NCI-H146 treated with DMSO at 0.1 percent for 48 hours (cell line): ENCODE measurements at regions not wholly inside any gene's neighbourhood (a gene's known extent, or its start where the extent isn't known, plus 50 kb on each side); places are given as distances from the start of the nearest gene placed in this dataset.
"Not testable (repeated sequence)": the region's sequence is repeated elsewhere in the genome, so short reads cannot be mapped to it uniquely, and the experiment has no call there.

Source experiments
- DNase-seq: peaks from one replicate; lab custom pipeline; 2025; ENCODE audit not compliant: unreplicated experiment; lab: John Stamatoyannopoulos, UW

DNA sequence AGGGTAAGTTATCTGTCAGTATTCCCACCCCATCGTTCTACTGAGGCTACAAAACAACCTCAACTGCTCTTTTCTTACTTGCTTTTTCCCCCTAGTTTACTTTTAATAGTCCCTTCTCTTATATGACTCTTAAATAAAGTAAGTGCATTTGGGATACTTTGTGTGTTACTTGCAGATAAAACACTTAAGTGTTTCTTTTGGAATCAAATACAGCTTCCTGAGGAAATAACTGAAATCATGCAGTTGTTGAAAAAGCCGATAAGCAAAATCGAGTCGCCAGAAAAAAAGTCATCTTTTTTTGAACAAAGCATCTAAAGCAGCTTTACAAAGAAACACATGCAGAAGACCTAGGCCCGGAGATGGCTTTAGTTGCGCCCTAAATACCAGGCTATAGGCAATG is 53.5 kb upstream of the EPB41L4A start:
- DNase-seq, result no peak

DNA sequence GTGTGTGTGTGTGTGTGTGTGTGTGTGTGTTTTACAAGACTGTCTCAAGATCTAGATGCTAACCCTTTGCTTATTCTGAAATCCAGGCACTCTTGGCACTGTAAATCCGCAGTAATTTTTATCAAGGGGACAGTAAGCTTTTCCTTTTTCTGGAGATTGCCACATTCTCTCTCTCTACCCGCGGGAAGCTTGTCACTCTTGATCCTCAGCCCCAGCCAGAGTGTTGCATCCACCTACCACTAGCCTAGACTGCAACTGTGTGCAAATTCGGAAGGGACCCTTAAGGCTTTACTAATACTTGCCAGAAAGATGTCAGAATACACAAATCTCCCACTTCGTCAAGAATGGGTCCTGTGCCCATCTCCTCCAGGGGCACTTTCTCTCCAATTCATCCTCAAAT is 54.9 kb upstream of the EPB41L4A start:
- DNase-seq, result no peak

DNA sequence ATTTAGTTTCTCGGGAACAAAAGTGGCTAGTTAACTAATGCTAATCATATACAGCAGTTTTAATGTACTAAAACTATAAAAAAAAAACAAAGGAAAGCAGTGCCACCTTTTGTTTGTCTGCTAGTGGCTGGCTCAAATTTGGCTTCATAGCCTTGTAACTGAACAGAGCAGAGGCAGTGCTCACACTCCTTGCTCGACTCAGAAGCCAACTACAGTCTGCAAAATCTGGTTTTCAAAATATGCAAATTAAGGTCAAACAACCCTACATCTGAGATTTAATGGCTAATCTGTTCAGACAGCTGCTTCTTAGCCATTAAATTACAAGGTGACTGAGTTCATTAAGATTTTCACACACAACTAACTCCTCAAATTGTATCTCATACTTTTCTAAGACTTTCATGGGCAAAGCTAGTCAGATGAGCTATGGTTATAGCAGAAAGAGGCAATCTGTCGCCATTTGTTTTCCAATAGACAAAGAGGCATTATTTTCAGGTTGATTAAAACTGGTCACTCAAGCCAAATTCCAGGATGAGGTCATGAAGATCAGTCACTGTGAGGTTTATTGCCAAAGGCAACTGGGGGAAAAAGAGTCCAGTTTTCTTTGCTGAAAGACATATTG is 56.8 kb upstream of the EPB41L4A start:
- no peak for DNase-seq

DNA sequence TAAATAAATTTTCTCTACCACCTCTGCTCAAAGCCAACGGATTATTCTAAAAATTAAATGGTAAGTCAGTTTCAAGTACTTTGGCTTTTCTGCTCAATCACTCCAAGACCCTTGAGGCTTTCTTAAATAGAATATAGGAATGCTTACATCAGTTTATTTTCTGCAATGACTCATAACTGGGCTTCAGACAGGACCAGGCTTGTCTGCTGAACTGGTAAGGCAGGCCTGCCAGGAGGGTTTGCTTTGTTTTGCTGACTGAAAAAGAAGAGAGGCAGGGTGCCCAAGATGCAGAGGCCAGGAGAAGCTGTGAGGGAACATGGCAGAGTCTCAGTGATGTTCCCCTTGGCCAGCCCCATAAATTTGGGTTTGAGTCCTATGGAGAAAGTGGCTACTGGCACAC is 60.3 kb upstream of the EPB41L4A start:
- no peak for DNase-seq

DNA sequence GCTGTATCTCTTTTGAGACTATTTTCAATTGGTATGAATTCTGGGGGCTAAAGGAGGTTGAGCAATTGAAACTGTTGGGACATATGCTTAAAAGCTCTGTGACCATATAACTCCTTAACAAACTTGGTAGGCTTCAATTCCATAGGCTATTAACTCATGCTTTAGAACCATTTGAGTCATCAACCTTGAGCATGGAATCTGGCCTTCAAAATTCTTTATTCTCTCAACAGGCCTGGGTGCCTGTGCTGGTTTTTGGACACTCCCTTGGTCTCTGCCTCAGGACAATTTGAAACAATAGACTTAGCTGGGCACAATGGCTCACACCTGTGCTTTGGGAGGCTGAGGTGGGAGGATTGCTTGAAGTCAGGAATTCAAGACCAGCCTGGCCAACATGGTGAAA is 61.4 kb upstream of the EPB41L4A start:
- no peak for DNase-seq

DNA sequence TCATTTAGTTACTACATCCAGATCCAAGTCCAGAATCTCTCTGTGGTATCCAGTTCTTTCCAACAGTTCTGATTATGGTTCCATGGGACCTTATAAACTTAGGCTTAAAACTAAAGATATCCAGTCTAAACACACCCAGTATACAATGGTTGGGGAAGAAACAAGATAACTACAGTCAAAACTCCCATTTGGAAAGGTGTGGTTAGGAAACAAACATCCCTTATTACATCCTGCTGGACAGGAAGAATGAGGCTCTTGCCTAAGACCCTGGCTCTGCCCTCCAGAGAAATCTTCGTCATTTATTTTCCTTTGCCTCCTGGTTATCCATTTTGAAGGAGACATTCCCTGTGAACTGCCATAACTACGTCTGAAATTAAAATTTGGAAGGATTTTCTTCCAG is 64.6 kb upstream of the EPB41L4A start:
- DNase-seq, result no peak

DNA sequence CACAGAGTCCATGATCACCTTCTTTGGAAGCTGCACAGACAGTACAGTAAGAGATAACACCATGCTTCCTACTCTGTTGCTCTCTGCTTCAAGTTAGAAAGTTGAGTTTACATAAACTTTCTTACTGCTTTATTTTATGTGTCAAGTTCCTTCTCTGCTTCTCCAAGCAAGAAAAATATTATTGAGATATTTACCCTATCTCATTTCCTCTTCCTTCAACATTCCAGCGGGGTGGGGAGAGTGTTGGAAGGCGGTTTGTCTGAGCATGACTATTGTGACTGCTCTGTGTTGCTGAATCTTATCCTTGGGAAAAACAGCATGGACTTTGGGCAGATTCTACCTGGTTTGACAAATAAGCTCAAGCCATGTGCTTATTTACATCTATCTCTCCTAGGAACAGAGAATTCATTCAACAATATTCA is 66.9 kb upstream of the EPB41L4A start:
- DNase-seq, result no peak

DNA sequence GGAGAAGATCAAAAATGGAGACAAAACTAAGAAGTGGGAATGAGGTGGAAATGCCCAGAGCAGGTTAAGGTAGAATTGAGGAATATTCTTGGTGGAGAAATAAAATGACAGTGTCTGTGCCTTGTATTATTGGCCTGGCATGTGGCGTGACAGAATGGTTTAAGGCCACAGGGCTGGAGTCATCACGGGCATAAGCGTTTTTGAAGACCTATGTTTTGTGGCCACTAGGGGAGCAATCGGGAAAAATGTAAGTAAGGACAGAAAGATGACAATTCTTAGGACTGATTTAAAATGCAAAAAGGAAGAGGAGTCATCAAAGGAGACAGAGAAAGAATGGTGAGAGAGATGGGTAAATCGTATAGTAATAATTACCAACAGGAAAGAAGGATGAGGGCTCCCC is 72.2 kb upstream of the EPB41L4A start:
- DNase-seq, result no peak

DNA sequence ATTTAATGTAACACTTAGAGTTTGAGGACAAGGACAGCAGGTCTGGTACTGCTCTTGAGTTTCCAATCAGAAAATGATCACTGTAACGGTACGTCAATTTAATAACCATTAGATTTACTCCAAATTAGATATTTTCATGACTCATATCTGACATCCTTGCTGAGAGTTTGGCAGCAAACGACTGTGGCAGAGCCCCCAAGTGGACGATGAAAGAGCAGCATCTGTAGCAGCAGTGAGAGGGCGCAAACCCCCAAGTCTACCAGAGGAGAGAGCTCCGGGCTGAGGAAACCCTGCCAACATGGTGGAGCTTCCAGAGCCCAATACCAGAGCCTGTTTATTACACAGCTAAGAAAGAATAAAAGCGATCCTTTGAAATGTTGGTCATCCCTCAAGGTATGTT is 73.2 kb upstream of the EPB41L4A start:
- no peak for DNase-seq

DNA sequence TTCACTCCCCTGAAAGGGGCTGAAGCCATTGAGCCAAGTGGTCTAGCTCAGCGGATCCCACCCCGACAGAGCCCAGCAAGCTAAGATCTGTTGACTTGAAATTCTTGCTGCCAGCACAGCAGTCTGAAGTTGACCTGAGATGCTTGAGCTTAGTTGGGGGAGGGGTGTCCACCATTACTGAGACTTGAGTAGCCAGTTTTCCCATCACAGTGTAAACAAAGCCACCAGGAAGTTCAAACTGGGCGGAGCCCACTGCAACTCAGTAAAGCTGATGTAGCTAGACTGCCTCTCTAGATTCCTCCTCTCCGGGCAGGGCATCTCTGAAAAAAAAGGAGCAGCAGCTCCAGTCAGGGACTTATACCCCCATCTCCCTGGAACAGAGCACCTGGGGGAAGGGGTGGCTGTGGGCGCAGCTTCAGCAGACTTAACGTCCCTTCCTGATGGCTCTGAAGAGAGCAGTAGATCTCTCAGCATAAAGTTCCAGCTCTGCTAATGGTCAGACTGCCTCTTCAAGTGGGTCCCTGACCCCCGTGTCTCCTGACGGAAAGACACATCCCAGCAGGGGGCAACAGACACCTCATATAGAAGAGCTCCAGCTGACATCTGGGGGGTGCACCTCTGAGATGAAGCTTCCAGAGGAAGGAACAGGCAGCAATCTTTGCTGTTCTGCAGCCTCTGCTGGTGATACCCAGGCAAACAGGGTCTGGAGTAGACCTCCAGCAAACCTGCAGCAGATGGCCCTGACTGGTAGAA is 84.8 kb upstream of the EPB41L4A start:
- DNase-seq, result not testable (repeated sequence)

DNA sequence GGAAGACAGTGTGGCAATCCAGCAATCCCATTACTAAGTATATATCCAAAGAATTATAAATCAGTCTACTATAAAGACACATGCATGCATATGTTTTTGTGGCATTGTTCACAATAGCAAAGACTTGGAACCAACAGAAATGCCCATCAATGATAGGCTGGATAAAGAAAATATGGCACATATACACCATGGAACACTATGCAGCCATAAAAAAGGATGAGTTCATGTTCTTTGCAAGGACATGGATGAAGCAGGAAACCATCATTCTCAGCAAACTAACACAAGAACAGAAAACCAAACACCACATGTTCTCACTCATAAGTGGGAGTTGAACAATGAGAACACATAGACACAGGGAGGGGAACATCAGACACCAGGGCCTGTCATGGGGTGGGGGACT is 90.0 kb upstream of the EPB41L4A start:
- DNase-seq, result not testable (repeated sequence)

DNA sequence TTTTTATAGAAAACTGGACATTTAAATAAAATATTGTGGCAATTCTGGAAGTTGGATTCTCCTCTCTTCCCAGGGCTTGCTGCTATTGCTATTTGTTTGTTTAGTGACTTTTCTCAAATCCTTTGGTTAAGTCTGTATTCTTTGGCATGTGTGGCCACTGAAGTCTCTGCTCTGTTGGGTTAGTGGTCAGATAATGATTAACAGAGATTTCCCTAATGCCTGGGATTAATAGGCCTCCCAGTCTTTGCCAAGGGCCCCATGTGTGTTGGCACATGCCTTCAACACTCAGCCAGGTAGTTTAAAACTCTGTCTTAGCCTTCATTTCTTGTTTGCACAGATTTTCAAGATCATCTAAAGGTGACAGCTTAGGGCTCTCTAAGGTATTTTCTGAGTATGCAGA is 92.8 kb upstream of the EPB41L4A start:
- no peak for DNase-seq

DNA sequence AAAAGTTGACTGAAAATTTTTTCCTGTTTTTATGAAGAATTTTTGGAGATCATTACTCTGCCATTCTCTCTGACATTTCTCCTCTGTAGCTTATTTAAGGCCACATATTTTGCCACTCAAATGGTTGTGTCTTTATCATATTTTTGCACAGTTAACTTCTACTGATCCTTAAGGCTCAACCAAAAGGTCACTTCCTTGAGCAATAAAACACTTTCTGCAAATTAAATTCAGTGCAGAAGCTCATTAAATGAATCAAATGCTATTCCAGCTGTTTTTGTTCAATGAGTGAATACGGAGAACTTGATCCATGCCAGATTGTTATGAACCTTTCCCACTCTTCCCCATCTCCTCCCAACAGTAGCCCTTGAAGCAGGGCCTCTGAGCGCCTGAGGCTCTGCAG is 93.8 kb upstream of the EPB41L4A start:
- no peak for DNase-seq

DNA sequence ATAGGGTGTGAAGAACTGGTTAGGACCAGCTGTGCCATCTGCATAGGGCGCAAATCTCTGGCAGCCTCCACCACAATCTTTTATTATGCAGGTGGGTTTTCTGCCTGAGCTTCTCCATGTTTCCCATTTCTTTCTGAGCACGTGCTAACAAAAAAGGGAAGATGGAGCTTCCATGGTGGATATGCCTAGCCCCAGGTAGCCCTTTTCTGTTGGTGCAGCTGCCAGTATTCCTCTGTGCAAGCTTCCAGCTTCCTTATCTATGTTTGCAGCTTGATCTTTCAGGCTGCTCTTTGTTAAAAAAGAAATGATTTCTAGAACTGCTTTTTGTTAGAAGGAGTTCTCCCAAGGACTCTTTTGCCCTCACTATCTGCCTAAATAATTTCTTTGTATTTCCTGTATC is 95.0 kb upstream of the EPB41L4A start:
- no peak for DNase-seq

DNA sequence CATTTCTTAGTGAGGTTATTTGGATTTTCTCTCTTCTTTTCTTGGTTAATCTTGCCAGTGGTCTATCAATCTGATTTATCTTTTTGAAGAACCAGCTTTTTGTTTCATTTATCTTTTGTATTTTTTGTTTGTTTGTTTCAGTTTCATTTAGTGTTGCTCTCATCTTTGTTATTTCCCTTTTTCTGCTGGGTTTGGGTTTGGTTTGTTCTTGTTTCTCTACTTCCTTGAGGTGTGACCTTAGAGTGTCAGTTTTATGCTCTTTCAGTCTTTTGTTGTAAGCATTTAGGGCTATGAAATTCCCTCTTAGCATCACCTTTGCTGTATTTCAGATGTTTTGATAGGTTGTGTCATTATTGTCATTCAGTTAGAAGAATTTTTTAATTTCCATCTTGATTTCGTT is 101.4 kb upstream of the EPB41L4A start:
- DNase-seq, result not testable (repeated sequence)

DNA sequence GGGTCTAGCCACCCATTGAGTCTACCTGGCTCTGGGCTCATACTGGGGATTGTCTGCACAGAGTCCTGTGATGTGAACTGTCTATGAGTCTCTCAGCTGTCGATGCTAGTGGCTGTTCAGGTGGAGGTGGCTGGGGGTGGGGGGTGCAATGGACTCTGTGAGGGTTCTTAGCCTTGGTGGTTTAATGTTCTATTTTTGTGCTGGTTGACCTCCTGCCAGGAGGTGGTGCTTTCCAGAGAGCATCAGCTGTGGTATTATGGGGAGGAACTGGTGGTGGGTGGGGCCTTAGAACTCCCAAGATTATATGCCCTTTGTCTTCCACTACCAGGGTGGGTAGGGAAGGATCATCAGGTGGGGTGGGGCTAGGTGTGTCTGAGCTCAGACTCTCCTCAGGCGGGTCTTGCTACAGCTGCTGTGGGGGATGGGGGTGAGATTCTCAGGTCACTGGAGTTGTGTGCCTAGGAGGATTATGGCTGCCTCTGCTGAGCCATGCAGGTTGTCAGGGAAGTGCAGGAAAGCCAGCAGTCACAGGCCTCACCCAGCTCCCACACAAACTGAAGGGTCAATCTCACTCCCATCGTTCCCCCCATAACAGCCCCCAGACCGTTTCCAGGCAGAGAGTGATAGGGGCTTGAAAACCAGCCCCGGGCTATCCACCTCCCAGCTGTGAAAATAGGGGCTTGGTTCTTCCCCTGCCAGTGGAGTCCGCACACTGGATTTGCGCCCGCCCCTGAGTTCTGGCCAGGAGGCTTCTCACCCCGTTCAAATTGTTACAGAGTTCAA is 104.0 kb upstream of the EPB41L4A start:
- DNase-seq, result not testable (repeated sequence)

DNA sequence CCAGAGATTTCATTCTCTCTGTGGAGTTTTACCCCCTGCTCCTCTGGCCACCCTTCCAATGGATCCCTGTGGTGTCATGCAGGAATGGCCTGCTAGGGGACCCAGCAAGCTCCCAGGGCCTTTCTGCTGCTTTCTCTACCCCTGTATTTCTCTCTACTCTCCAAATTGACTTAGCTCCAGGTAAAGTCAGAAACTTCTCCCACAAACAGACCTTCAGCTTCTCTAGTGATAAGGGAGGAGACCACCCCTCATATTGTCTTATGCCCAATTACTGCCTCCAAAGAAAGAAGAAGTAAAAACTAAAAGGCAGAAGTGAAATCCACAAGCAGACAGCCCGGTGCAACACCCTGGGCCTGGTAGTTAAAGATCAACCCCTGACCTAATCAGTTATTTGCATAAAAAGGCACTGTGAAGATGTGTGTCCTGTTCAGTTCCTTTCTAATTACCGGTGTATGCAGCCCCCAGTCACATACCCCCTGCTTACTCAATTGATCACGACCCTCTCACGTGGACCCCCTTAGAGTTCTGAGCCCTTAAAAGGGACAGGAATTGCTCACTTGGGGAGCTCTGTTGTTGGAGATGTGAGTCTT is 104.7 kb upstream of the EPB41L4A start:
- DNase-seq, result not testable (repeated sequence)

DNA sequence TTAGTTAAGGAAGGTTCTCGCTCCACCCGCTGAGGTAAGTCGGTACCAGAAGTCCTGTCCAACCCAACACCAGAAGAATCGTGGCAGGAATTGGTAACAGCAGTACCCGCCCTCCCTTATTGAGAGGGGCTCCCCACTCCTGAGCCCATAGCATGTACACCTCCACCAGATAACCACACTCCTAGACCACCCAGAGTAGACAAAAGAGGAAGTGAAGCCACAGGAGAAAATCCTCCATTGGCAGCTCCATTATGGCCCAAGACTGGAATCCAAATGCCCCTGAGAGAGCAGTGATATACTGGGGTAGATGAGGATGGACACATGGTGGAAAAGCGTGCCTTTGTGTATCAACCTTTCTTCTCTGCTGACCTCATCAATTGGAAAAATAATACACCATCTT is 106.1 kb upstream of the EPB41L4A start:
- DNase-seq, result no peak

DNA sequence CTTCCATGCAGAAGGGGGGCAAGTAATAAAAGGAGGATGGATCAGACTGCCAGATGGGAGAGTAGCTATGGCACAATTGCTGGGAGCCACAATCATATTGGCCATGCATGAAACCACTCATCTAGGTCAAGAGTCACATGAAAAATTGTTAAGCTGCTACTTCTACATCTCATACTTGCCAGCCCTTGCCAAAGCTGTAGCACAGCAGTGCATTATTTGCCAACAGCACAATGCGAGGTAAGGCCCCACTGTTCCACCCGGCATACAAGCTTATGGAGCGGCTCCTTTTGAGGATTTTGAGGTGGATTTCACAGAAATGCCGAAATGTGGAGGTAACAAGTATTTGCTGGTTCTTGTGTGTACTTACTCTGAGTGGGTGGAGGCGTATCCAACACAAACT is 109.9 kb upstream of the EPB41L4A start:
- DNase-seq, result no peak

DNA sequence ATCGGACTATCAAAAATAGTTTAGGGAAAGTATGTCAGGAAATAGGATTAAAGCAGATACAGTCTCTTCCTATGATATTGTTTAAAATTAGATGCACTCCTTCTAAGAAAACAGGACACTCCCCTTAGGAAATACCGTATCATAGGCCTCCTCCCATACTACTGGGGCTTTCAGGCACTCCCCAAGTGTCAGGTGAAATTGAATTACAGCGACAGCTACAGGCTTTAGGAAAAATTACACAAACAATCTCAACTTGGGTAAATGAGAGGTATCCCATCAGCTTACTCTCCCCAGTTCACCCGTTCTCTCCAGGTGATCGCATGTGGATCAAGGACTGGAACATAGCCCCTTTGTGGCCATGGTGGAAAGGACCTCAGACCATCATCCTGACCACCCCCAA is 110.4 kb upstream of the EPB41L4A start:
- DNase-seq, result no peak

DNA sequence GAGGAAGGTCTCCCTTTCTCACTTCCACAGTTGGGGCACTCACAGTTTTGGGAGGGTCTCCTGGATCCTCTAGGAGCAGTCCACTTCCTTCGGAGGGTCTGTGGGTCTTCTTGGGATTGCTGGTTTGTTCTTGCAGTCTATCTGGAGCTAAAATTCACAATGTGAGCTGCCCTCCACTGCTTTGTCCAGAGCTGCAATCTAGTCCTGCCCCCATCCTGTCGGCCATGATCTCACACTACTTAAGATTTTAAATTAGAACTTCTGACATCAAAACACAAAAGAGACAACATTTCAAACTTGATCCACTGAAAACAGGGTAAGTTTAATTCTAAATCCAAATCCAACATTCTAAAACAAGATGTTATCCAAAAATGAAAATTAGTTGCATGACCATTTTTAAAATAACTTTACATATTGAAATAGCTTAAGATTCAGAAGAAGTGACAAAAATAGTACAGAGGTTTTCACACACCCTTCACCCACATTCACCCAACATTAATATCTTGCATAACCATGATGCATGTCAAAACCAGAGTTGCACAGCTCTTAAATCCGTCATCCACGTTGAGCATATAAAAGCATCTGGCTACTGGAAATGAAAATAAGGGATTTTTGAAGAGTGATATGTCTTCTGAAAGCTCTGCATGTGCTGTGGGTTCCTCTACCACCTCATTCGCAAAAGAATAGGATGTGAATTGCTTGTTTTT is 113.7 kb upstream of the EPB41L4A start:
- DNase-seq, result no peak
